SK-N-SH treated with all-trans-retinoic acid at 6 μM for 48 hours (cell line): ENCODE measurements at regions not wholly inside any gene's neighbourhood (a gene's known extent, or its start where the extent isn't known, plus 50 kb on each side); places are given as distances from the start of the nearest gene placed in this dataset.

Source experiments
- ATAC-seq: fragments of 200-7000 bp; cut with Tn5 transposase; 3 replicates; pipeline ENCODE4 v1.9.1; 2020; ENCODE audit warnings: mild to moderate bottlenecking, moderate library complexity
- ARNTL ChIP-seq: fragments of 450-650 bp; formaldehyde crosslinking; IDR thresholded peaks from 2 replicates; pipeline ENCODE4 v1.5.0; 2020; ENCODE audit warnings: low read depth, mild to moderate bottlenecking, moderate library complexity, borderline replicate concordance
- BACH2 ChIP-seq: fragments of 250-450 bp; sonication (Bioruptor Pico); IDR thresholded peaks from 2 replicates; pipeline ENCODE4 v1.9.0; 2021; ENCODE audit warnings: mild to moderate bottlenecking, borderline replicate concordance
- CREB5 ChIP-seq: fragments of 250-450 bp; sonication (Bioruptor Pico); IDR thresholded peaks from 2 replicates; pipeline ENCODE4 v1.5.1; 2020; ENCODE audit warnings: low read depth, mild to moderate bottlenecking, moderate library complexity
- CSDC2 ChIP-seq: fragments of 250-450 bp; sonication (Bioruptor Pico); IDR thresholded peaks from 2 replicates; pipeline ENCODE4 v1.5.0; 2020; ENCODE audit warnings: mild to moderate bottlenecking, moderate library complexity
- CSRNP3 ChIP-seq: fragments of 250-450 bp; sonication (Bioruptor Pico); IDR thresholded peaks from 2 replicates; pipeline ENCODE4 v1.5.1; 2021; ENCODE audit warnings: mild to moderate bottlenecking, moderate library complexity
- ESRRG ChIP-seq: fragments of 250-450 bp; sonication (Bioruptor Pico); IDR thresholded peaks from 2 replicates; pipeline ENCODE4 v1.6.1; 2021; ENCODE audit warnings: mild to moderate bottlenecking
- GLIS3 ChIP-seq: fragments of 250-450 bp; sonication (Bioruptor Pico); IDR thresholded peaks from 2 replicates; pipeline ENCODE4 v1.5.0; 2020; ENCODE audit warnings: mild to moderate bottlenecking, moderate library complexity
- OSR1 ChIP-seq: fragments of 250-450 bp; sonication (Bioruptor Pico); IDR thresholded peaks from 2 replicates; pipeline ENCODE4 v1.8.0; 2022; ENCODE audit warnings: moderate library complexity, mild to moderate bottlenecking, inconsistent platforms
- POU6F1 ChIP-seq: fragments of 250-450 bp; sonication (Bioruptor Pico); IDR thresholded peaks from 2 replicates; pipeline ENCODE4 v1.8.0; 2021; ENCODE audit warnings: low read depth, mild to moderate bottlenecking, moderate library complexity, borderline replicate concordance
- PPARA ChIP-seq: fragments of 250-450 bp; sonication (Bioruptor Pico); IDR thresholded peaks from 2 replicates; pipeline ENCODE4 v1.5.0; 2020; ENCODE audit warnings: mild to moderate bottlenecking, borderline replicate concordance
- RARB ChIP-seq: fragments of 250-450 bp; sonication (Bioruptor Pico); IDR thresholded peaks from 2 replicates; pipeline ENCODE4 v1.8.0; 2021; ENCODE audit warnings: mild to moderate bottlenecking, moderate library complexity
- SNAI2 ChIP-seq: fragments of 250-450 bp; sonication (Bioruptor Pico); IDR thresholded peaks from 2 replicates; pipeline ENCODE4 v1.5.0; 2020; ENCODE audit warnings: mild to moderate bottlenecking, moderate library complexity
- TCF4 ChIP-seq: fragments of 250-450 bp; sonication (Bioruptor Pico); IDR thresholded peaks from 2 replicates; pipeline ENCODE4 v1.8.0; 2021; ENCODE audit warnings: mild to moderate bottlenecking, moderate library complexity, borderline replicate concordance
- TOX ChIP-seq: fragments of 250-450 bp; sonication (Bioruptor Pico); IDR thresholded peaks from 2 replicates; pipeline ENCODE4 v1.8.0; 2021; ENCODE audit warnings: mild to moderate bottlenecking, moderate library complexity, borderline replicate concordance
- TSHZ2 ChIP-seq: fragments of 250-450 bp; sonication (Bioruptor Pico); IDR thresholded peaks from 2 replicates; pipeline ENCODE4 v1.5.0; 2020; ENCODE audit warnings: mild to moderate bottlenecking, moderate library complexity
- ZC3H10 ChIP-seq: fragments of 250-450 bp; sonication (Bioruptor Pico); IDR thresholded peaks from 2 replicates; pipeline ENCODE4 v1.5.1; 2021; ENCODE audit warnings: mild to moderate bottlenecking, moderate library complexity
- ZFP3 ChIP-seq: fragments of 250-450 bp; sonication (Bioruptor Pico); IDR thresholded peaks from 2 replicates; pipeline ENCODE4 v1.5.0; 2020; ENCODE audit warnings: mild to moderate bottlenecking, moderate library complexity
- ZFP30 ChIP-seq: fragments of 450-650 bp; formaldehyde crosslinking; IDR thresholded peaks from 2 replicates; pipeline ENCODE4 v1.5.0; 2022; ENCODE audit warnings: mild to moderate bottlenecking, moderate library complexity
- ZNF565 ChIP-seq: fragments of 450-650 bp; formaldehyde crosslinking; conservative IDR thresholded peaks from 2 replicates; pipeline ENCODE4 v1.5.0; 2020; ENCODE audit warnings: low read depth, mild to moderate bottlenecking, moderate library complexity
- ZNF70 ChIP-seq: fragments of 450-650 bp; formaldehyde crosslinking; IDR thresholded peaks from 2 replicates; pipeline ENCODE4 v1.5.0; 2020; ENCODE audit warnings: mild to moderate bottlenecking, moderate library complexity
- ZNF8 ChIP-seq: fragments of 450-650 bp; formaldehyde crosslinking; IDR thresholded peaks from 2 replicates; pipeline ENCODE4 v1.5.0; 2020; ENCODE audit warnings: mild to moderate bottlenecking, moderate library complexity
- TF ChIP-seq, protein P1 (sequence below): fragments of 250-450 bp; sonication (Bioruptor Pico); IDR thresholded peaks from 2 replicates; pipeline ENCODE4 v1.8.0; 2020; ENCODE audit warnings: mild to moderate bottlenecking, moderate library complexity, borderline replicate concordance

DNA sequence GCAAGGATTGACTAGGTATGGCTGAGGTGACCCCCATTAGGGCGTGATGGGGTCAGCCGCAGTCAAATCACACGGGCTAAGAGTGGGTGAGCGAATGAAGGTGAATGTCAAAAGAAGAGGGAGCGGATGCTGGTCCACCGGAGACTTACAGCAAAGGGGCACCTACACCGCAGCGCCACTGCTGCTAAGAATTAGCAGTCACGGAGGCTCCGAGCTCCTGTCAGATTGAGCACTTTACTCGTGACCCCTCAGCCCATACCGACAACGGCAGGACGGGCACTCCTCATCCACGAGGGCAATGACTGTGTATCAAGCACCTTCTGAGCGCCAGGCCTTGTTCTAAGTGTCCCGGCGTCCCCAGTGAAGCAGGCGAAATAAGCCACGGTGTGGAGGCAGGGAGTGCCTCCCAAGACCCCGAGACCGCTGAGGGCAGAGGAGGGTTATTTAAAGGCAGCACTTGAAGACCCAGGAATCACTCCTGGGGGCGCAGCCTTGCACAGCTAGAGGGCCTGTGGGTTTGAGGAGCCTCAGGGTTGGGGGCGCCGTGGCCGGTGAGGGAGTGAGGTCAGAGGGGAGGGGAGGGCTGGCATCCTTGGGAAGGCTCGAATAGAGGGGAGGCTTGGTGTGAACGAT, 61.6 kb upstream of the GATA2 start:
- no peak for TF ChIP-seq ZNF565
- TF ChIP-seq ESRRG: no peak
- ATAC-seq: no peak

DNA sequence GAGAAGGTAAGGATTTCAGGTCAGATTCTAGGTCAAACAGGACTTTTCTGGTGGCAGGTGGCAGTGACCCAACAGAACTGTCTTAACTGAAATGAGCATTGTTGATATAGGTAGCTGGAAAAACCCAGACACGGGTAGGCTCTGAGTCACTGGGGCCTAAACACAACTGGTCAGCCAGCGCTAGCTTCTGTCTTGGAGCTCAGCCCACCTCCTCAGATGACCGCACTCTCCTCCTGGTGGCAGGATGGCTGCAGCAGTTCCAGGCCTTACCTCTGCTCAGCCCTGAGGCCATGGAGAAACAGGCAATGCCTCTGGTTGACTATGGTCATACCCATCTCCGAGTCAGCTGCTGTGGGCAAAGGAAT, 61.1 kb upstream of the GATA2 start:
- TF ChIP-seq PPARA (no peak), POU6F1 (no peak), ESRRG (no peak), GLIS3 (CRISPR knock-in tag) (no peak), ZFP3 (CRISPR knock-in tag) (no peak), ZFP30 (CRISPR knock-in tag) (no peak), SNAI2 (no peak), OSR1 (CRISPR knock-in tag) (no peak), ZNF565 (no peak), CSDC2 (CRISPR knock-in tag) (no peak)
- ATAC-seq: peak; percentile 38; the same call in 2 of the 3 replicates

GRCh38 chr3:128553560-128553959, 60.6 kb upstream of the GATA2 start:
- TF ChIP-seq ZFP3 (CRISPR knock-in tag) (no peak), SNAI2 (no peak), POU6F1 (no peak), ARNTL (no peak), ZNF70 (CRISPR knock-in tag) (no peak), TCF4 (no peak), CSDC2 (CRISPR knock-in tag) (no peak), ESRRG (no peak), CSRNP3 (CRISPR knock-in tag) (no peak), TSHZ2 (no peak), BACH2 (CRISPR knock-in tag) (no peak), TOX (CRISPR knock-in tag) (no peak), ZNF8 (CRISPR knock-in tag) (no peak), ZFP30 (CRISPR knock-in tag) (no peak), GLIS3 (CRISPR knock-in tag) (no peak), RARB (CRISPR knock-in tag) (no peak), CREB5 (CRISPR knock-in tag) (no peak), ZC3H10 (CRISPR knock-in tag) (no peak)
- TF ChIP-seq, protein P1, sequence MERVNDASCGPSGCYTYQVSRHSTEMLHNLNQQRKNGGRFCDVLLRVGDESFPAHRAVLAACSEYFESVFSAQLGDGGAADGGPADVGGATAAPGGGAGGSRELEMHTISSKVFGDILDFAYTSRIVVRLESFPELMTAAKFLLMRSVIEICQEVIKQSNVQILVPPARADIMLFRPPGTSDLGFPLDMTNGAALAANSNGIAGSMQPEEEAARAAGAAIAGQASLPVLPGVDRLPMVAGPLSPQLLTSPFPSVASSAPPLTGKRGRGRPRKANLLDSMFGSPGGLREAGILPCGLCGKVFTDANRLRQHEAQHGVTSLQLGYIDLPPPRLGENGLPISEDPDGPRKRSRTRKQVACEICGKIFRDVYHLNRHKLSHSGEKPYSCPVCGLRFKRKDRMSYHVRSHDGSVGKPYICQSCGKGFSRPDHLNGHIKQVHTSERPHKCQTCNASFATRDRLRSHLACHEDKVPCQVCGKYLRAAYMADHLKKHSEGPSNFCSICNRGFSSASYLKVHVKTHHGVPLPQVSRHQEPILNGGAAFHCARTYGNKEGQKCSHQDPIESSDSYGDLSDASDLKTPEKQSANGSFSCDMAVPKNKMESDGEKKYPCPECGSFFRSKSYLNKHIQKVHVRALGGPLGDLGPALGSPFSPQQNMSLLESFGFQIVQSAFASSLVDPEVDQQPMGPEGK (CRISPR knock-in tag): no peak
- ATAC-seq: no peak
